CD8-positive, alpha-beta memory T cell (primary cell): ENCODE measurements at regions not wholly inside any gene's neighbourhood (a gene's known extent, or its start where the extent isn't known, plus 50 kb on each side); places are given as distances from the start of the nearest gene placed in this dataset.

Experiments used
- CTCF ChIA-PET: fragments of 350-600 bp; sonication (Branson Sonifier 250); formaldehyde crosslinking; loops from one replicate; lab custom pipeline; 2021; ENCODE audit warnings: antibody characterized with exemption; lab: Charles Lee
- POLR2A ChIA-PET: fragments of 350-600 bp; sonication (Branson Sonifier 250); formaldehyde crosslinking; loops from one replicate; lab custom pipeline; 2021; ENCODE audit warnings: antibody characterized with exemption; lab: Charles Lee
- DNase-seq, 5 donors: peaks; one replicate each; pipeline versions ENCODE4 v3.0.0 to v3.0.0-alpha.2; 2020 to 2022; ENCODE audit warnings: mixed read lengths in 1 of 5
- H3K27ac ChIP-seq: one replicate; pipeline ENCODE4 v1.7.0; 2013; ENCODE audit warnings: low read depth, mild to moderate bottlenecking, low read length, moderate library complexity
- H3K27me3 ChIP-seq: 2 replicates; pipeline ENCODE4 v1.7.0; 2013; ENCODE audit warnings: low read length, mild to moderate bottlenecking; ENCODE audit not compliant: insufficient read depth, poor library complexity, severe bottlenecking
- H3K36me3 ChIP-seq: 2 replicates; pipeline ENCODE4 v1.7.0; 2013; ENCODE audit warnings: mild to moderate bottlenecking, low read length, moderate library complexity; ENCODE audit not compliant: insufficient read depth
- H3K4me1 ChIP-seq: 2 replicates; pipeline ENCODE4 v1.7.0; 2013; ENCODE audit warnings: mild to moderate bottlenecking, low read length, moderate library complexity; ENCODE audit not compliant: insufficient read depth
- H3K4me3 ChIP-seq: 2 replicates; pipeline ENCODE4 v1.7.0; 2013; ENCODE audit warnings: mild to moderate bottlenecking, low read length
- H3K9me3 ChIP-seq: 2 replicates; pipeline ENCODE4 v1.7.0; 2013; ENCODE audit warnings: mild to moderate bottlenecking, low read length
- H3K27ac Mint-ChIP-seq, 8 donors: one replicate each; pipeline ENCODE4 v1.8.0; 2020 to 2021; ENCODE audit warnings: mixed read lengths in 8 of 8, mild to moderate bottlenecking in 6 of 8, inconsistent platforms in 3 of 8, moderate library complexity in 3 of 8
- H3K27me3 Mint-ChIP-seq, 2 donors: one replicate each; pipeline ENCODE4 v1.8.0; 2020 to 2021; ENCODE audit warnings: mixed read lengths in 2 of 2, mild to moderate bottlenecking in 1 of 2, moderate library complexity in 1 of 2
- H3K36me3 Mint-ChIP-seq, 3 donors: one replicate each; pipeline ENCODE4 v1.8.0; 2020 to 2021; ENCODE audit warnings: mixed read lengths in 3 of 3, inconsistent platforms in 1 of 3, mild to moderate bottlenecking in 1 of 3
- H3K4me1 Mint-ChIP-seq, 3 donors: one replicate each; pipeline ENCODE4 v1.8.0; 2020 to 2021; ENCODE audit warnings: mixed read lengths in 3 of 3, inconsistent platforms in 1 of 3, mild to moderate bottlenecking in 1 of 3
- H3K4me3 Mint-ChIP-seq, 7 donors: one replicate each; pipeline ENCODE4 v1.8.0; 2020 to 2021; ENCODE audit warnings: mixed read lengths in 7 of 7, mild to moderate bottlenecking in 6 of 7, moderate library complexity in 4 of 7, inconsistent platforms in 2 of 7
- H3K9me3 Mint-ChIP-seq, 5 donors: one replicate each; pipeline ENCODE4 v1.8.0; 2020 to 2022; ENCODE audit warnings: mixed read lengths in 5 of 5, mild to moderate bottlenecking in 3 of 5, moderate library complexity in 2 of 5, inconsistent platforms in 1 of 5

GRCh38 chr14:71324767-71325272, 417.6 kb downstream of the PCNX1 start:
- peak; percentile 5 to 63 (median 57) for DNase-seq
- Mint-ChIP-seq H3K27me3 (peaks cover 0 to 4% of the 10 kb centered on the region in 2 donors), H3K9me3 (peaks cover 0 to 2% (median 0%) of the 10 kb centered on the region in 5 donors), H3K36me3 (peaks cover 0 to 8% (median 0%) of the 10 kb centered on the region in 3 donors), H3K27ac (peak overlapping the region in 6 of 8 donors; percentile 4 to 87 (median 40)), H3K4me1 (peaks cover 67 to 79% (median 76%) of the 10 kb centered on the region in 3 donors), H3K4me3 (peak overlapping the region; percentile 17 to 78 (median 58))
- H3K36me3 ChIP-seq = no peaks in the 10 kb centered on the region
- no peak overlapping the region for H3K4me3 ChIP-seq
- no peaks in the 10 kb centered on the region for H3K27me3 ChIP-seq
- ChIA-PET CTCF (interaction anchor here (1.0 kb wide), 1 partner anchor 9 kb away, joined by 3 read pairs; no protein-coding TSS in a partner anchor), POLR2A (interaction anchor here (0.7 kb wide), 1 partner anchor 39 kb away, joined by 3 read pairs; no protein-coding TSS in a partner anchor)
- H3K27ac ChIP-seq = no peak overlapping the region
- H3K9me3 ChIP-seq = no peaks in the 10 kb centered on the region
- H3K4me1 ChIP-seq = peaks cover 50% of the 10 kb centered on the region

- Mint-ChIP-seq H3K4me1 (peaks cover 69 to 86% (median 83%) of the 10 kb centered on the region in 3 donors), H3K9me3 (no peaks in the 10 kb centered on the region), H3K27me3 (no peaks in the 10 kb centered on the region), H3K36me3 (peaks cover 0 to 5% (median 0%) of the 10 kb centered on the region in 3 donors), H3K27ac (peak overlapping the region in 3 of 8 donors; percentile 6 to 57 (median 9)), H3K4me3 (peak overlapping the region in 2 of 7 donors; percentile 3 to 13)
- H3K27ac ChIP-seq = no peak overlapping the region
- H3K36me3 ChIP-seq = no peaks in the 10 kb centered on the region
- no peak for DNase-seq
- peaks cover 49% of the 10 kb centered on the region for H3K4me1 ChIP-seq
- no peak overlapping the region for H3K4me3 ChIP-seq
- POLR2A ChIA-PET = no interaction called here
- no peaks in the 10 kb centered on the region for H3K27me3 ChIP-seq
- CTCF ChIA-PET = interaction anchor here (0.6 to 1.1 kb wide), 2 partner anchors 80 to 186 kb away, joined by 3 read pairs; no protein-coding TSS in a partner anchor
- H3K9me3 ChIP-seq = no peaks in the 10 kb centered on the region
Observed at GRCh38 chr14:71327691-71328090, 420.4 kb downstream of the PCNX1 start.

GRCh38 chr14:71328183-71328582, 420.9 kb downstream of the PCNX1 start:
- ChIA-PET CTCF (interaction anchor here (0.6 to 1.1 kb wide), 2 partner anchors 81 to 187 kb away, joined by 3 read pairs; no protein-coding TSS in a partner anchor), POLR2A (no interaction called here)
- no peak for DNase-seq
- no peaks in the 10 kb centered on the region for H3K36me3 ChIP-seq
- H3K4me1 Mint-ChIP-seq = peaks cover 65 to 85% (median 80%) of the 10 kb centered on the region in 3 donors
- peaks cover 44% of the 10 kb centered on the region for H3K4me1 ChIP-seq
- H3K4me3 ChIP-seq = no peak overlapping the region
- no peaks in the 10 kb centered on the region for H3K27me3 Mint-ChIP-seq
- H3K27ac ChIP-seq = no peak overlapping the region
- no peaks in the 10 kb centered on the region for H3K27me3 ChIP-seq
- peak overlapping the region in 3 of 8 donors; percentile 9 to 41 (median 24) for H3K27ac Mint-ChIP-seq
- H3K9me3 ChIP-seq = no peaks in the 10 kb centered on the region
- no peaks in the 10 kb centered on the region for H3K9me3 Mint-ChIP-seq
- H3K36me3 Mint-ChIP-seq = peaks cover 0 to 5% (median 0%) of the 10 kb centered on the region in 3 donors
- peak overlapping the region in 2 of 7 donors; percentile 15 to 42 for H3K4me3 Mint-ChIP-seq

DNA sequence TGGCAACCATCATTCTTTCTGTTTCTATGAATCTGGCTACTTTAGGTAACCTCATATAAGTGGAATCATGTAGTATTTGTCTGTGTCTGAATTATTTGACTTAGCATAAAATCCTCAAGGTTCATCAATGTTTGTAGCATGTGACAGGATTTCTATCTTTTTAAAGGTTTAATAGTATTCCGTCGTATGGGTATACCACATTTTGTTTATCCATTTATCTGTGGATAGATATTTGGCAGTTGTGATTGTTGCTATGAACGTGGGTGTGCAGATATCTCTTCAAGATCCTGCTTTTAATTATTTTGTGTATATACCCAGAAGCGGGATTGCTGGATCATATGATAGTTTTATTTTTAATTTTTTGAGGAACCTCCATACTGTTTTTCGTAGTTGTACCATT, 421.7 kb downstream of the PCNX1 start:
- H3K4me3 Mint-ChIP-seq = no peak overlapping the region
- no peaks in the 10 kb centered on the region for H3K9me3 Mint-ChIP-seq
- peak overlapping the region in 2 of 8 donors; percentile 41 to 51 for H3K27ac Mint-ChIP-seq
- CTCF ChIA-PET = no interaction called here
- no peaks in the 10 kb centered on the region for H3K27me3 ChIP-seq
- no peaks in the 10 kb centered on the region for H3K9me3 ChIP-seq
- H3K36me3 ChIP-seq = no peaks in the 10 kb centered on the region
- H3K27ac ChIP-seq = no peak overlapping the region
- POLR2A ChIA-PET = no interaction called here
- peaks cover 0 to 5% (median 0%) of the 10 kb centered on the region in 3 donors for H3K36me3 Mint-ChIP-seq
- H3K4me1 ChIP-seq = peaks cover 40% of the 10 kb centered on the region
- H3K27me3 Mint-ChIP-seq = no peaks in the 10 kb centered on the region
- H3K4me3 ChIP-seq = no peak overlapping the region
- H3K4me1 Mint-ChIP-seq = peaks cover 67 to 83% (median 80%) of the 10 kb centered on the region in 3 donors
- no peak for DNase-seq

GRCh38 chr14:71331403-71331802, 424.1 kb downstream of the PCNX1 start:
- Mint-ChIP-seq H3K4me1 (peaks cover 45 to 80% (median 66%) of the 10 kb centered on the region in 3 donors), H3K9me3 (no peaks in the 10 kb centered on the region), H3K27ac (peak overlapping the region in 1 of 8 donors; percentile 26), H3K36me3 (peaks cover 0 to 5% (median 0%) of the 10 kb centered on the region in 3 donors), H3K4me3 (peak overlapping the region in 1 of 7 donors; percentile 41), H3K27me3 (no peaks in the 10 kb centered on the region)
- no peak for DNase-seq
- ChIA-PET CTCF (no interaction called here), POLR2A (no interaction called here)
- Histone ChIP-seq H3K4me3 (no peak overlapping the region), H3K9me3 (no peaks in the 10 kb centered on the region), H3K27me3 (no peaks in the 10 kb centered on the region), H3K36me3 (no peaks in the 10 kb centered on the region), H3K4me1 (peaks cover 23% of the 10 kb centered on the region), H3K27ac (no peak overlapping the region)

DNA sequence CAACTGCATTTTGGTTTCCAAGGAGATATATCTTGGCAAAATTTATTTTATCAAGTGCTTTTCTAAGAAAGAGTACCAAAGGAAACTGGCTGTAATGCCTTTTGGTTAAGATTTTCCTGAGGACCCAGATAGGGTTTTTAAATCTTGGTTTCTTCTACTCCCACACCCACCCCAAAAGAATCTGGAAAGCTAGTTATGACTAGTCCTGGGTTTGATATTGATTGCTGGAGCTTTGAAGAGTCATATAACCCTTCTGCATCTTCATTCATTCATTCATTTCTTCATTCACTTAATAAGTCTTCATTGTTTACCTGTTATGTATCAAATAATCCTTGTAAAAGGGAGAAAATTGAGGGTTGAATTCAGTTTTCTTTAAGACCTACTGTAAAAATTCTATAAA, 425.2 kb downstream of the PCNX1 start:
- Mint-ChIP-seq H3K27ac (no peak overlapping the region), H3K4me3 (no peak overlapping the region), H3K4me1 (peaks cover 49 to 75% (median 62%) of the 10 kb centered on the region in 3 donors), H3K36me3 (peaks cover 0 to 9% (median 4%) of the 10 kb centered on the region in 3 donors), H3K9me3 (no peaks in the 10 kb centered on the region), H3K27me3 (no peaks in the 10 kb centered on the region)
- H3K4me3 ChIP-seq = no peak overlapping the region
- DNase-seq = no peak
- no peaks in the 10 kb centered on the region for H3K9me3 ChIP-seq
- no peaks in the 10 kb centered on the region for H3K27me3 ChIP-seq
- H3K4me1 ChIP-seq = peaks cover 23% of the 10 kb centered on the region
- CTCF ChIA-PET = no interaction called here
- H3K27ac ChIP-seq = no peak overlapping the region
- H3K36me3 ChIP-seq = no peaks in the 10 kb centered on the region
- POLR2A ChIA-PET = no interaction called here

DNA sequence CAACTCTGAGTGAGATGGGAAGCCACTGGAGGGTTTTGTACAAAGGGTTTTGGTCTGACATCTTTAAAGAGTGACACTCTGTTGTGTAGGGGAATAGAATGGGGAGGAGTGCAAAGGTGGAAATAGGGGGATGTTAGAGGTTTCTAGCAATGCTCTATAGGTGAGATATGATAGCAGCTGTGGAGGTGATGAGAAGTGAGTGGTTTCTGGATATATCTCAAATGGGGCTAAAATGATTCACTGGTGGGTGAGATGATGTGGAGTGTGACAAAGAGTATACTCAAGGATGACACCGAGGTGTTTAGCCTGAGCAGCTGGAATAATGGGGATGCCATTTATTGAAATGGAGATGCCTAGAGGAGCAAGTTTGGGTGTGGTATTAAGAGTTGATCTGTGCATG, 426.4 kb downstream of the PCNX1 start:
- Mint-ChIP-seq H3K4me1 (peaks cover 40 to 67% (median 56%) of the 10 kb centered on the region in 3 donors), H3K27me3 (no peaks in the 10 kb centered on the region), H3K4me3 (no peak overlapping the region), H3K9me3 (no peaks in the 10 kb centered on the region), H3K27ac (peak overlapping the region in 1 of 8 donors; percentile 16), H3K36me3 (peaks cover 4 to 11% (median 6%) of the 10 kb centered on the region in 3 donors)
- Histone ChIP-seq H3K27me3 (no peaks in the 10 kb centered on the region), H3K27ac (no peak overlapping the region), H3K4me3 (no peak overlapping the region), H3K9me3 (no peaks in the 10 kb centered on the region), H3K4me1 (peaks cover 11% of the 10 kb centered on the region), H3K36me3 (no peaks in the 10 kb centered on the region)
- no peak for DNase-seq
- ChIA-PET POLR2A (no interaction called here), CTCF (interaction anchor here (0.8 to 0.9 kb wide), 3 partner anchors 9 to 151 kb away, joined by 3 read pairs; no protein-coding TSS in a partner anchor)

- no peak overlapping the region for H3K27ac ChIP-seq
- no peak for DNase-seq
- no peaks in the 10 kb centered on the region for H3K9me3 Mint-ChIP-seq
- no peaks in the 10 kb centered on the region for H3K36me3 ChIP-seq
- H3K4me3 Mint-ChIP-seq = no peak overlapping the region
- peaks cover 5% of the 10 kb centered on the region for H3K4me1 ChIP-seq
- peaks cover 6 to 11% (median 10%) of the 10 kb centered on the region in 3 donors for H3K36me3 Mint-ChIP-seq
- H3K27ac Mint-ChIP-seq = no peak overlapping the region
- H3K4me1 Mint-ChIP-seq = peaks cover 32 to 61% (median 60%) of the 10 kb centered on the region in 3 donors
- H3K9me3 ChIP-seq = no peaks in the 10 kb centered on the region
- H3K27me3 ChIP-seq = no peaks in the 10 kb centered on the region
- CTCF ChIA-PET = no interaction called here
- no peaks in the 10 kb centered on the region for H3K27me3 Mint-ChIP-seq
- POLR2A ChIA-PET = no interaction called here
- H3K4me3 ChIP-seq = no peak overlapping the region
Observed at GRCh38 chr14:71336489-71337192, 429.4 kb downstream of the PCNX1 start.
